Erythroblast (primary cell): ENCODE measurements at regions not wholly inside any gene's neighbourhood (a gene's known extent, or its start where the extent isn't known, plus 50 kb on each side); places are given as distances from the start of the nearest gene placed in this dataset.

ENCODE experiments used
- GATA1 ChIP-seq: IDR thresholded peaks from 2 replicates; pipeline ENCODE4 v1.6.1; 2011; ENCODE audit warnings: low read depth, mild to moderate bottlenecking, control low read depth, low read length, moderate library complexity
- POLR2A ChIP-seq: IDR thresholded peaks from 2 replicates; pipeline ENCODE4 v1.6.1; 2011; ENCODE audit warnings: mild to moderate bottlenecking, low read length

- TF ChIP-seq POLR2A (no peak), GATA1 (no peak)
These were observed 276.2 kb upstream of the SORCS1 start for GRCh38 chr10:107440741-107441140.
